ENCODE measurements at regions not wholly inside any gene's neighbourhood (a gene's known extent, or its start where the extent isn't known, plus 50 kb on each side); places are given as distances from the start of the nearest gene placed in this dataset.

- TF ChIP-seq TAF1 (IDR thresholded peaks at IDR 0.05; ENCODE audit: low read depth) (no peak), FOXM1 (IDR thresholded peaks at IDR 0.05; ENCODE audit: borderline replicate concordance, low read depth) (no peak), EP300 (IDR thresholded peaks at IDR 0.05; ENCODE audit: borderline replicate concordance) (no peak), REST (IDR thresholded peaks at IDR 0.05; ENCODE audit: low read depth) (no peak), ZBTB7A (IDR thresholded peaks at IDR 0.05; ENCODE audit: low read depth) (no peak), CEBPB (IDR thresholded peaks at IDR 0.05) (no peak), TEAD4 (IDR thresholded peaks at IDR 0.05) (no peak), EGR1 (IDR thresholded peaks at IDR 0.05) (no peak), YY1 (IDR thresholded peaks at IDR 0.05; ENCODE audit: low read depth) (no peak), NFIC (IDR thresholded peaks at IDR 0.05) (no peak), MAX (IDR thresholded peaks at IDR 0.05) (no peak), RAD21 (IDR thresholded peaks at IDR 0.05; ENCODE audit: low read depth) (no peak), TCF12 (IDR thresholded peaks at IDR 0.05; ENCODE audit: low read depth) (no peak), USF1 (IDR thresholded peaks at IDR 0.05) (no peak)
These were observed 374.2 kb upstream of the KLF6 start for GRCh38 chr10:4159173-4159572.

Measured in Ishikawa (cell line).